ENCODE measurements at regions not wholly inside any gene's neighbourhood (a gene's known extent, or its start where the extent isn't known, plus 50 kb on each side); places are given as distances from the start of the nearest gene placed in this dataset.

- DNase-seq, result no peak
These were observed 1050.4 kb downstream of the EFNB2 start for GRCh38 chr13:105485081-105485480.

DNA sequence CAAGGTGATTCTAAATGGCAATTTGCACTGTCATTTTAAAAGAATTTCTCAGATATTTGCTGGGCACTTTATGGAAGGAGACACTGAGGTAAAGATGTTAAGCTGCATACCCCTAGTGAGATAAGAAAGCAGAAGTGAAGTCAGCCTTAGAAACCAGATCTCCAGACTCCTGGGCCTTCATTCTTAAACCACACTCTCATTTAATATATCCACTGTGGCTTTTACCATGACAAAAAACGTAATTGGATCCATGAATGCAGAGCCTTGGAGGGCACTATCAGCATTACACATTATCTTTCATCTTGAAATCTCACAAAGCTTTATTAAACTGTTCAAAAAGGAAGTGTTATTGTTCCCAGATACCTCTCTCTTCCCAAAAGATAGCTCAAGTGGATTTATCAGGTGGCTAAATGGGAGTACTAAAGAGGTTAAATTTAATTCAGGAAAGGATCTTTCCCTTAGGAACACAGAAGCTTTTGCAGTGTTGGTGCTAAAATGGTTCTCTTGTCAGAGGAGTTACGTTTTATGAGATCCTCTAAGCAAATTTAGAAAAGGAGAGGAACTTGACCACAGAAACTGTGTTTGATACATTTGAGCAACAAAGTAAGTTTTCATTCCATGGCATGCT is 1060.4 kb downstream of the EFNB2 start:
- peak; percentile 19 for DNase-seq

- DNase-seq, result peak; percentile 52
These were observed 1063.8 kb downstream of the EFNB2 start for GRCh38 chr13:105471673-105472072.

GRCh38 chr13:105466376-105466775 is 1069.1 kb downstream of the EFNB2 start:
- no peak for DNase-seq

- DNase-seq, result no peak
These were observed 1069.7 kb downstream of the EFNB2 start, which contains the start of gene DAOA for GRCh38 chr13:105465745-105466144. Gene DAOA (plus strand): TSS chr13:105466045.

DNA sequence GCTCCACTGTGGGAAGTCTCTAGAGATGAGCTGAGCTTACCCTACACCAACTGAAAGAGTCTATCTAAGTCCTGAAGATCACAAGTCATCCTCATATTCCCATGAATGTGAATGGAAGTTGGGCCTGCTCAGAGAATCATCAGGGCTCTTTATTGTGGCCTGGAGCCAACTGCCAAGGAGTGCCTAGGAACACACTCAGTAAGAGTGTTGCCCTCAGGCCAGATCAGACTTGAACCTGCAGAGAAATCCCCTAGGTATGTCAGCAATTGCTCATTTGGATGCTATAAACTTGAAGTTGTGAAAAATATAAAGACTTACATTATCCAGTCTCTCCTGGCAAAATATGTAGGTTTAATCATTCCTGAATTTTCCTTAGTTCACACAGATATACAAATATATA is 1070.2 kb downstream of the EFNB2 start:
- no peak for DNase-seq

DNA sequence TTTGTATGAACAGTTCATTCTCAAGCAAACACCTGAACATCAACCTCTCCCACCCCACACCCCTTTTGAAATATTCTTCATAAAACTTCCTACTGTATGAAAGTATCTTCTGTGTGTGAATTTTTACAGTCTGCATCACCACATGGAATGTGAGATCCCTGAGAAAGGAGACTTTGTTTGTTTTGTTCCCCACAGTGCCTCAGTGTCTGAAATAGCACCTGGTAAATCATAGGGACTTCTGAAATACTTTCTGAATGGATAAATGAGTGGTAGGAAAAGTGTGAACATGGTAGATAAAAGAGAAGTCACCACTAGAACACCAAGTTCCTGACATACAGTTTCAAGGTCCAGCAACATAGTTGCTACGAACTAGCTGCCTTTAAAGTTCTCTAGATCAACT is 1071.2 kb downstream of the EFNB2 start:
- DNase-seq, result peak; percentile 28

GRCh38 chr13:105463011-105463501 is 1072.4 kb downstream of the EFNB2 start:
- no peak for DNase-seq

- no peak for DNase-seq
These were observed 1073.4 kb downstream of the EFNB2 start for GRCh38 chr13:105462098-105462497.

DNA sequence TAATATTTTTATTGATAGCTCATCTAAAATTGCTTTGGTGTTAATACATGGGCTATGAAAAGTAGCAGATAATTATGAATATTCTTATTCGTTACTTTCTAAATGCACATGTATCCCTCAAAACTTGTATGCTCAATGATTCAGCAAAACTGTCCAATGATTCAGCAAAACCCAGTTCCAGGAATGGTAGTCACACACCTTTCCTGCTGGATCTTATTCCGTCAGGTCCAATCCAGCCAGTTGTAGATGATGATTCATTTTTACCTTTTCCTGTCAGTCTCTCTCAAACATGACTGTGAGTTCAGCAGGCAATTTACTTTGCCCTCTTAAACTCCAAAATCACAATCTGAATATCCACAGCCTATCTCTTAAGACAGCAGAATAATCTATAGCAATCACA is 1082.6 kb downstream of the EFNB2 start:
- no peak for DNase-seq

- DNase-seq, result no peak
These were observed 1084.7 kb downstream of the EFNB2 start for GRCh38 chr13:105450784-105451183.

DNA sequence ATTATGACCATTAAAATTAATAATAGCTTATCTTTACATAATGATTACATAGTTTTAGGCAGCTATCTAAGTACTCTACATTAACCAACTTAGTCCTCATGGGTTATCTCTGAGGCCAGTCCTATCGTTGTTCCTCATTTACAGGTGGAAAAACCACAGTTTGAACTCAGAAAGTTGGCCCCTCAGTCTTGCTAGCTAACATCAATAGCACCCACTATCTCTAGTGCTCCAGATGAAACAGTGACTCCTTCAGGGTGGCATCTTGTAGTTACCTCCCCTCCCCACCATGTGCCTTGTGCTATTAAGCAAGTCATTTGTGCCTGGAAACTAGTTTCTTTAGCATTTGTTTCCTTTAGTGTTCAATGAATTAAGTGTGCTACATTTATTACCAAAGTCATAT is 1086.7 kb downstream of the EFNB2 start:
- no peak for DNase-seq

DNA sequence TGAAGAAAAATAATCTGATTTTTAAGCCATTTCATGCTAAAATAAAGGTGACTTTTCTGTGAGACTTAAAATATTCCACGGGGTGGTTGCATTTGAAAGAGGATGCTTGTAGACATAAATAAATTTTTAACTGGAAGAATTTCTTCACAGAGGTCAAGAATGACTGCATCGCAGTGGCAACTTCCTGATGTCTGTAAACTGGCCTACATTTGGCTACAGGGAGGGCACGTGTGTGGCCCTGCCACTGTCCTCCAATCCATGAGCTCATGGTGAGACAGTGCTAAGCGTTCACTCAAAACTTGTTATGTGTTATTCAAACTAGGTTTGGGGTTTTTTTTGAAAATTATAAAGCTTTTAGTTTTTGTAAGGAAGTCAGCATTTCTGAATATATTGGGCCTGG is 1089.3 kb downstream of the EFNB2 start:
- no peak for DNase-seq

- DNase-seq, result no peak
These were observed 1089.7 kb downstream of the EFNB2 start for GRCh38 chr13:105445796-105446195.

DNA sequence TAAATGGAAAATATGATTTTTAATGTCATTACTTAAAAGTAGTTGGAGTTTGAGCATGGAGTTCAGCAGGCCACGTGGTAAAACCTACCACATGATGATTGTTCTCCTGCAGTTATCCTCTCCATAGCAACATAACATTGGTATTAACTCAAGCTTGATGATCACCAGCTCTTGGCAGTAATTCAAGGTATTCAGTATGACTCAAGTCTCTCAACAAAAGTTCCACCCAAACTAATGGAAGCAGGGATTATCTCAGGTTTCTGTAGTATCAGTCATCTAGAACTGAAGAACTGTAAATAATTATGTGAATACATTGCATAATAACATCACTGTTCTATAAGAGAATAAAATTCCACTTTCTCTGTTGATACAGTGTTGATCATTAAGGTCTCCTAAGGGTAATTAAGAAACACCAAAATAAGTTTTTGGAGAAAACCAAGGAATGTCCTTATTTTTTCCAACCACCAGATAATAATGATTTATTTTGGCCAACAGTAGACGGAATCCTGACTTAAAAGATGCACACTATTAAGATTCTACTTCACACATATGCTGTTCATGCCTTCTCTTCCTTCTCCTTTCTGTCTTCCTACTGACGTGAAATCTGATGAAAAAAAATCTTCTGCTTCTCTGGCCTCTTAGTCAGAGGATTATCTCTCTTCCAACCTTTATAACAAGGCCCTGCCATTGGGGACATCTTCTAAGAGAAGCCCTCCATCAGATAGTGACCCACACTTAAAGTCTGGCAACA is 1092.3 kb downstream of the EFNB2 start:
- peak; percentile 99 for DNase-seq

DNA sequence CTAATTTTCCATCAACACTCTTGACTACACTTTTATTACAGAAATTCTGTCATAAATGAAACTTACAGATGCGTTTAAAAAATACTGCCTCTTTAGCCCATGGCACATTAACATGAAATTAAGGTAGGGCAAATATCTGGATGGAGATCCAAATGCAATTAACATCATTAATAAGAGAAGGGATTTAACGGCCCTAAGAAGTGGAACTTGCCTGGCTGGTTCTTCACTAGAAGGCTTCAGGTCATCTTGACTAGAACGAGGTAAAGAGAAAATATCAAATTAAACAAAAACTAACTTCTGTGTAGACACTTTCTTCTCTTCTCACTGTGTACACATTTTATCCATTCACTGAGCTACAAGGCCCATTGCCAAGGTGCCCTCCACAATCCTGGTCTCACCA is 1093.4 kb downstream of the EFNB2 start:
- no peak for DNase-seq

DNA sequence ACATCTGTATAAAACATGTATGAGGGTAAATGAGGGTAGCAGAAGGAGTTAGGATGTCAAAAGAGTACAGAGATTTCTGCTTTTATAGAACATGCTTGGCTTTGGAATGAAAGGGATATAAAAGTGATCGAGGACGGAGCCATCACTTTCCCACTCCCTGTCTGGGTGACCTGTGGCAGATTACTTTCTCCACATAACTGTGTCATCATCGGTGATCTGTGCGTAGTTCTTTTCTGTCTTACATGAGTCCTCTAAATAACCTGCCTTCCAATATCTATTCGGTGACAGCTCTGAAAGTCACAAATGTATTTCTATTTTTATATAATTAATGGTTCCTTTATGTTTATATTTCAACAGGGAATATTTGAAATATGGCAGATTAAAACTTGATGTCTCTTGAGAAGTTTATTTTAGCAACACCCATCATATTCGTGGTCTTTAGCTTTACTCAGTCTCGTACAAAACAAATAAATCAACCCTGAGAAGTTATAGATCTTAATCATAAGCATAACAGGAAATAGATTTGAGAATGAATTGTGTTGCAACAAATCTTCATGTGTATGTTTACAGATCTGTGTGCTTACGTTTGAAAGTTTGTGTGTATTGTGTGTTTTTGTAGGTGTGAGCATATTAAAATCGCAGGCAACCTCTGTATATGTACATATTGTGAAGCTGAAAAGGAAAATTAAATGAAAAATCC is 1094.3 kb downstream of the EFNB2 start:
- peak; percentile 49 for DNase-seq

DNA sequence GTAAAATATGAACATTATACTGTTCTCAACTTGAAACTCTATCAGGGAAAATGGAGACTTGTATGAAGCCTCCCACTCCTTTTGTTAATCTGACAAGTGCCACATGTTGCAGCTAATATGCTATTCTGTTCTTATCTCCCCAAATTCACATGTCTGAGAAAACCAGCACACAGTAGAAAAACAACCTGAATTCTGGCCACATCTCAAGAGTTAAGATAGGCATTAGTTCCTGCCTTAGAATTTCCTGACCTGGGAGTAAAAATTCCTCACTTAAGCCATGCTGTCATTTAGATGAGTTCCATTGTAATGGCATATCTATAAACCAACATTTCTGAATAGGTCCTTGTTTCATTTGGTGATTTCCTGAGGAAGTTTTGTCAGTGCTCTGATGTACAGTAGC is 1098.5 kb downstream of the EFNB2 start:
- DNase-seq, result no peak

GRCh38 chr13:105432438-105432837 is 1103.0 kb downstream of the EFNB2 start:
- DNase-seq, result no peak

DNA sequence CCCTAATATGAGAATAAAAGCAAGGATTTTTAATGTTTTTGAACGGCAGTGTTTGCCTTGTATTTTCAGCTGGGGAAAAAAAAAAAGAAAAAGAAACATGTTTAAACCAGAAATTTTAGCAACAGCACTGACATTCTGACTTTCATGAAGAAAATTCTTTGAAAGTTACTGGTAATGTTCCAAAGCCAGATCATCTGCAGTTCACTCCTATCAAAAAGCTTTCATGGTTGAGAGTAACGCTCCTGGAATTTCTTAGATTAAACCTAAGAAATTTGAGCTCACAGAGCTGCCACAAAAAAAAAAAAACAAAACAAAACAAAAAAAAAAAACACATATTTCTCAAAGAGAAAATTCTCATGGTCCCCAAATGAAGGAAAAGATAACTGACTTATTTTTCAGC is 1106.7 kb downstream of the EFNB2 start:
- peak; percentile 38 for DNase-seq

DNA sequence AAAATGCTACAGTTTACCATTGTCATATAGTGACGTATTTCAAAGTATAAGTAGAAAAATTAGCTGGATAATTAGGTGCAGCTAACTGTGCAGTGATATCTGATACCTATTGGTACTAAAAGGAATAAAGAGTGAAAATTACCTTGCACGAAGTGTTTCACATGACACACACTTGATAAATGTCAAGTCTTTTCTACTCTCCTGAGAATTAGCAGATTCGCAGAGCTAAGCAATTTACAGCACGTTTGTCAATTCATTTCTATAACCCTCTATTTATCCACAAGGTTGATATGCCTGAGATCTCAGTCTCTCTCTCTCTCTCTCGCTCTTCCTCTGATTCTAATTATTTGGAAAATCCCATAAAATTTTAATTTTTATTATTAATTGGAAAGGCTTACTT is 1109.0 kb downstream of the EFNB2 start:
- DNase-seq, result no peak

DNA sequence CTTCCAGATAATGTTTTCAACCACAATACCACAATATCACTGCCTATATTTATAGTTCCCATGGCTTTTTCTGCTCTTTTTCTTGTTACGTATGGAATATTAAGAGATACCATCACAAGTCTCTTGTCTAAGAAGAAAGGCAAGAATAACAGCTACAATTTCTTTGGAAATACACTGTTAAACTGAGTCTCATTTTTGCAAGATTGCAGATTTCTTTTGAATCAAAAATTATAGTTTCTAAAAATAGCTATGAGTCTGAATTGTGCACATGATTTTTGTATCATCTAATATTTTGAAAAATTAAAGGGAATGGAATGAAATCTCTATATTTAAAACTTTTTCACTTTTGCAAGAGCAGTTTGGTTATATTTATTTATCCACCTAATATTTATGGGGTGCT is 1120.8 kb downstream of the EFNB2 start:
- DNase-seq, result no peak

GRCh38 chr13:105412171-105412570 is 1123.3 kb downstream of the EFNB2 start:
- DNase-seq, result no peak

DNA sequence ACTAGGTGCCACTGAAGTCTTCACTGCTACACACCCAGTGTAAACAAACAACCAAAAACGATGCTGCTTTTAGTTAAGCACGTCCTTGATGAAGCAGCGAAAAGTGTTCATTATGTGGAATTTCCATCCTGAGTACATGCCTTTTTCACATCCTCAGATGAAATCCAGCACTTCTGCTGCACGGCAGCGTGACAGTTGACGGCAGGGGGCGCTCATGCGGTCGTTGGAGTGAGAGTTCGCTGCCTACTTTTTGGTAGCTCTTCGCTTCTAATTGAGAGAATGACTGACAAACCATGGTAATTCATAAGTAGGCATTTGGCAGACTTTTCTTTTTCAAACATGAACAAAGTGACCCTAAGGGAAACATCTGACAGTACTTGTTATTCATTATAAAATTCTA is 1124.9 kb downstream of the EFNB2 start:
- DNase-seq, result peak; percentile 31

Data from fibroblast of skin of right biceps (primary cell).